ENCODE measurements at regions not wholly inside any gene's neighbourhood (a gene's known extent, or its start where the extent isn't known, plus 50 kb on each side); places are given as distances from the start of the nearest gene placed in this dataset.

GRCh38 chr4:130603043-130603442 is 1507.1 kb downstream of the C4orf33 start:
- TF ChIP-seq CTCF (IDR thresholded peaks at IDR 0.05): no peak
- TF ChIP-seq POLR2A (IDR thresholded peaks at IDR 0.05): no peak

Data from vagina (tissue), 2 donors.